SW480 (cell line): ENCODE measurements at regions not wholly inside any gene's neighbourhood (a gene's known extent, or its start where the extent isn't known, plus 50 kb on each side); places are given as distances from the start of the nearest gene placed in this dataset.
"Not testable (repeated sequence)": the region's sequence is repeated elsewhere in the genome, so short reads cannot be mapped to it uniquely, and the experiment has no call there.

Source experiments
- DNase-seq: peaks from one replicate; pipeline ENCODE4 v3.0.0-alpha.2; 2016; ENCODE audit warnings: low spot score

- peak; percentile 8 for DNase-seq
These were observed 131.4 kb upstream of the ODAD2 start for GRCh38 chr10:28130267-28130666.

GRCh38 chr10:28127881-28128280 lies 129.0 kb upstream of the ODAD2 start:
- DNase-seq, result no peak

DNA sequence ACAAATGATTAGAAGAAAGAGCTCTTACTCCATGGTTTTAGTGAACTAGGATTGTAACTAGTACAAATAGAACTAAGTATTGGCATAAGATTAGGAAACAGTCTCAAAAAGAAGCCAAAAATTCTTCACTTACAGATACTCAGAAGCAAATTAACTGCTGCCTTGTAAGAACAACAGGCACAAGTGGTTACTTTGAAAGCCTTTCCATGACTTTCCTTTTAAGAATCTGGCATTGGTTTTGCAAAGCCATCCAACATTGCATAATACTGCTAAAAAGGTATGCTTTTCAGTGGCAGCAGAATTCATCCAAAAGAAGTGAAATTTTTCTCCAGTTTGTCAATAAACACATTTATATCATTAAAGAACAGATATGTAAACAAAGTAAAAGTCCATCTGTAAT lies 126.8 kb upstream of the ODAD2 start:
- no peak for DNase-seq

DNA sequence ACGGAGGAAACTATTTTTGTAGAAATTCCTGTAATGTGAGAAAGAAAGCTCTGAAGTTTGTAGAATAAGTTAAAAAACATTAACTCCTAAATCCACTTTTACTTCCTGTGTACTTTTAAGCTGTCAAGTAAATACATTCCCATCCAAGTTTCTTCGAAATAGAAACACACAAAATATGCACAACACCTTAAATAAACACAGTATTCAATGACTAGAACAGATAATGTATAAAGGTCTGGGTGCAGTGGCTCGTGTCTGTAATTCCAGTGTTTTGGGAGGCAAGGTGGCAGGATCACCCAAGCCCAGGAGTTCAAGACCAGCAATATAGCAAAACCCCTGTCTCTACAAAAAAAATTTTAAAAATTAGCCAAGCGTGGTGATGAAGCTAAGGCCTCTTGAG lies 121.9 kb upstream of the ODAD2 start:
- DNase-seq, result no peak

GRCh38 chr10:28120043-28120749 lies 121.3 kb upstream of the ODAD2 start:
- DNase-seq, result peak; percentile 4

DNA sequence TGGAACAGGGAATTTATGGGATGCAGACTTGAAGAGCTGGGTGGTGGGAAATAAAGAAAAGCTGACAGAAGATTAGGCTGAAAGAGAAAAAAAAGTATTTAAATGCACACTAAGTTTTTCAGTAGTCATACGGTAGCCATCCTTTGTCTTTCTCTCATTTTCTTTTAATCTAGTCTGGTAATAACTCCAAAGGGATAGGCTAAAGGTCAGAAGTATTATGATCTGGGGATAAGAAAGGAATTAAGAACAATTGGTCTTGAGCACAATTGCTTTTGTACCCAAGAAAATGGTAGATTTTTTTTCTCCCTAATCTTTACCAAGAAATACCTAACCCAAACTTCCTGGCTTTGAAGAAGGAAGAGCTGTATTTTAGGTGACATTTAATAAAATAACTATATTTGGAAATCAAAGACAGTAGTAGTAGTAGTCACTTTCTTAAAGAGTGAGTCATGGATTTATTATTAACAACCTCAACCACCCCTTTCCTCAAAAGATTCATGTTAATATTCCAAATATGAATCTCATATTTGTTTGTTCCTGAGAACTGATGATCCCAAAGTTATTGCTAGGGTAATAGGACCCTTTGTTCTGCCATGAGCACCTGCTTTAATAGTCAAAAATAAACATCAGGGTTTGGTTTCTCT lies 120.2 kb upstream of the ODAD2 start:
- DNase-seq, result no peak

DNA sequence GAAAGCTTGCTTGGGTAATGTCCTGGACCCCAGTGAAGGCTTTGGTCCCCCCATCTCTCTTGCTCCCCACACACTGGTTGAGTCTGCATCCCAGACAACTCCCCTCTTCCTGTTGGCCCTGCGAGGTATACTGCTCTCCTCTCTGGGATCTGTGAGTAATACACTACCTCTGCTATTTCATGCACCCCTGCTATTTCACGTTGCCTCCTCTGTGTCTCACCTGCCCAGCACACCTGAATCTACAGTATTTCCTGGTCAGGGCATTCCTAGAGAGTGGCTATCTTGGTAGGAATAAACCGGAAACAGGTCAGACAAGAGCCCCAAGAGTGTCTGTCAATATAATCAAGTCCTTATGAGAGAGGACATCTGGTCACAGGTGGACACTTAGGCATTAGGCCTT lies 114.3 kb upstream of the ODAD2 start:
- DNase-seq, result no peak

- DNase-seq, result no peak
These were observed 112.8 kb upstream of the ODAD2 start for GRCh38 chr10:28111712-28112111.

- no peak for DNase-seq
These were observed 106.7 kb upstream of the ODAD2 start for GRCh38 chr10:28105561-28105960.

GRCh38 chr10:28097633-28098032 lies 98.8 kb upstream of the ODAD2 start:
- no peak for DNase-seq

DNA sequence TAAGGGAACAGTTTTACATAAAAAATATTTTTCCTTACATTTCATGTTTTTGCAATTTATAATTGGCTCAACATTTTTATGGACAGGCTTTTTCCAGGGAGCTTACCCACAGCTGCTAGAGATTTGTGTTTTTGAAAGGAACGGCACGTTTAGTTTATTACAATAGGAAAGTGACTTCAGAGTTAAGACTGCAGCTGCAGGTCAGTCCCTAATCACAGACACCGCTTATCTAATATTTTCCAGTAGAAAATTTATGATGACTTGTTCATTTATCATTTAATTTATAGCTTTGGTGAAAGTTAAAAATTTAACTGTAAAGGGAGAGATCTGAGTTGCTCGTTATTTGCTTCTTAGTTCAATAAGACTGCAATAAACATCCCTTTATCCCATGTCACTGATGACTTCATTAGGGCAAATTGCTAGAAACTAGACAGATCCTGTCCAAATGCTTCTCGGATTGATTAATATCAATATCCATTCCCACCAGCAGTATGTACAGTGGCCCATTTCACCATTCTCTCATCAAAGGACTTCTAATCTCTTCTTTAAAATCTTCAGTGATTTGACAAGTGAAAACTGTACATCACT lies 97.0 kb upstream of the ODAD2 start:
- DNase-seq, result no peak

DNA sequence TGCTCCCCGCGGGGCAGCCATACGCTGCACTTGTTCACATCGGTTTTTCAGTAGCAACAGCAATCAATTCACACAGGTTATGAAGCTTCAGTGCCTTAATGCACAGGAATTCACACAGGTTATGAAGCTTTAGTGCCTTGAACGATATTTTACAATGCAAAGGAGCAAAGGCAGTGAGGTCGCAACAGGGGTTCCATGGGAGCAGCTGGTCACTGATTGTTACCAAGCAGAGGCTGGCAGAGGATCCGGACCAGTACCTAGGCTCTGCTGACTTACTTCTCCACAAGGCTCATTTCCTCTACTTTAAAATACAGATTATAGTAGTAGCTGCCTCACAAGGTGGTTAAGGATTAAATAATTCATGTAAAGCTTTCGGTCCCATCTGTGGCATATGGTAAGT lies 95.2 kb upstream of the ODAD2 start:
- DNase-seq, result no peak

DNA sequence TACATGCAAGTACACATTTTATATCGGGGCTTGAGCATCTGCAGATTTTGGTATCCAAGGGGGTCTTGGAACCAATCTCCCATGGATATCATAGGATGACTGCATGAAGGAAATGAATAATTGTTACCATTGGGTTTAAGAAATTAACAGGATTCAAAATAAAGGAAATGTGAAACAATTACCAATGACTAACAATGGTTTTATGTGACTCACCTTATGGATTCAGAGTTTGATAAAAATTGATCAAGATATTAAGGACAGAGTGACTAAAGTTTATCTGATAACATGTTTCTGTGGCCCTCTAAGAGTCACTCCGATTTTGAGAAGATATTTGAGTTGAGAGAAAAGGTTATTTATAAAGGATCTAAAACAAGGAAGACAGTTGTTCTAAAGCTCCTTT lies 93.0 kb upstream of the ODAD2 start:
- no peak for DNase-seq

GRCh38 chr10:28090506-28090905 lies 91.6 kb upstream of the ODAD2 start:
- no peak for DNase-seq

- no peak for DNase-seq
These were observed 90.6 kb upstream of the ODAD2 start for GRCh38 chr10:28089467-28089866.

DNA sequence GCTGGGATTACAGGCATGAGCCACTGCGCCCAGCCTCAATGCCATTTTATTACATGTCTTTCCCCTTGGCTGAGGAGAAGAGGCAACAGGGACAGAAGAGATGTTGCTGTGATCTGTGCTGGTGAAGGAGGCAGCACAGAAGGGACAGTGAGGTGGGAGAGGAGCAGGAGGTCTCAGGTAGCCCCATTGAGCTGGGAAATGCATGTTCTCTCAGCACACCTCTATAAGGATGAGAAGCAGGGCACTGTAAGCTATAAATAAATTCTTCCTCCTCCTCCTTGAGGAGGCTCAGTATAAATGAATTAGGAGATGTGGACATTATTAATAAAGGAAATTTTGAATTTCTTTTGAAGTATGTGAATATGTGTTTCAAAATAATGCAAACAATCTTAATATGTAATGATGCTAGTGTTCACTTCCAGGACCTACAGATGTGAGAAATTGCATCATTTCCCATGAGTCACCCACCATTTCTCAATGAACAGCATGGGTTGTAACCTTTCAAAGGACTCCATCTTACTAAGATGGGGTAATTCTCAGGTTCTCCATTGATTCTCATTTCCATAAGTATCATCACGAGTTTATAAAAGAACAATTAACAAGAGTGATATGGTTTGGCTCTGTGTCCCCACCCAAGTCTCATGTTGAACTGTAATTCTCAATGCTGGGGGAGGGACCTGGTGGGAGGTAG lies 88.9 kb upstream of the ODAD2 start:
- peak; percentile 31 for DNase-seq

- not testable (repeated sequence) for DNase-seq
These were observed 86.9 kb upstream of the ODAD2 start for GRCh38 chr10:28085760-28086159.

- DNase-seq, result no peak
These were observed 84.0 kb upstream of the ODAD2 start for GRCh38 chr10:28082885-28083284.

GRCh38 chr10:28082316-28082715 lies 83.4 kb upstream of the ODAD2 start:
- no peak for DNase-seq

- DNase-seq, result no peak
These were observed 79.0 kb upstream of the ODAD2 start for GRCh38 chr10:28077889-28078288.

DNA sequence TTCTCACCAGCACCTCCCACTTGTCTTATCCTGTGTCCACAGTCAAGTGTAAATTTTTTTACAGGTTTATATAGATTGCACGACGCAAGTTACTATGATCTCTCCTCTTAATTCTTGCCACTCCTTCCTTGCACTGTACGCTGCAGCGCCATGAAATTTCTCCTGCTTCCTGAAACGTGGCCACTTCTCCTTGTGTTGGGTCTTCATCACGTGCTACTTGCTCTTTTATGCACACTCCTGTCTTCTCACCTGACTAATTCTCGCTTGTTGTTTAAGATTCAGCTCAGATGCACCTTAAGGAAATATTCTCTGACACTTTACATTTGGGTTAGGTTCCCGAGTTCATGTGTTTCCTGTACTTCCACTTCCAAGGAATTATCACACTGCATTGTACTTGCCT lies 76.5 kb upstream of the ODAD2 start:
- no peak for DNase-seq

DNA sequence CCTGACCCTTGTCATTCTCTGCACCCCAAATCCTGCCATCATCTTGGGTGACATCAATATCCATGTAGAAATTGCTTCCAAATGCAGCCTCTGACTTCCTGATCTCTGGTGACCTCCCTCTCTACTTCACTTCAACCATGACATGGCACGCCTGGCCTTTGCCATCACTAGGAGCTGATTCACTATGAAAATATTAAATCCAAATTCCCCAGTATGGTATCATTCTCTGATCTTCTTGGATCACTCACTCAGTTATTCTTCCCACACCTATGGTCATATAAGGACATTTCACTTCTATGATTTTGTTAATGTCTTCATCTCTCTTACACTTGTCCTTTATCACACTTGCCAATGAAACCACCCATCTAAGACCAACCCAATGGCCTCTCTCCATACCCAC lies 73.7 kb upstream of the ODAD2 start:
- DNase-seq, result no peak

GRCh38 chr10:28060031-28060607 lies 61.2 kb upstream of the ODAD2 start:
- no peak for DNase-seq
